ENCODE measurements at regions not wholly inside any gene's neighbourhood (a gene's known extent, or its start where the extent isn't known, plus 50 kb on each side); places are given as distances from the start of the nearest gene placed in this dataset.

DNA sequence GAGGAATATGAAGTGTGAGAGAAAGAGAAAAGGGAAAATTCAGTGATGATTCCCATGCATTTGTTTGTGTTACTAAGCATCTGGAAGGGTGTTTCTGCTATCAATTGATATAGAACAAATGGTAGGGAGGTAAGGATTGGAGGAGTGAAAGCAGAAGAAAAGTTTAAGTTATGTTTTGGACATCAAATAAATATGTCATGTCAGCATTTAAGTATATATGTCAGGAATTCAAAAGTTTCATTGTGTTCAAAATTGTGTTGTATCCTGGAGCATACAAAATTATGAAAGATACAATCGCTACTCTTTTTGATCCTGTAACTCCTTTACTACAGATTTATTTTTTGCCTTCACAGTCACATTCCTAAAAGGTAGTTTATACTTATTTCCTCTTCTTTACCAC lies 885.8 kb downstream of the KCNA4 start:
- no peak for DNase-seq (ENCODE audit: low spot score)
- no peak overlapping the region for H3K4me3 Mint-ChIP-seq (ENCODE audit: unreplicated experiment)
- H3K9me3 Mint-ChIP-seq (ENCODE audit: unreplicated experiment) = no peaks in the 10 kb centered on the region
- peaks cover 2% of the 10 kb centered on the region for H3K4me1 Mint-ChIP-seq (ENCODE audit: unreplicated experiment)
- H3K36me3 Mint-ChIP-seq (ENCODE audit: low read depth, unreplicated experiment) = no peaks in the 10 kb centered on the region
- no peak overlapping the region for H3K27ac Mint-ChIP-seq (ENCODE audit: unreplicated experiment)
- TF ChIP-seq, protein P1, sequence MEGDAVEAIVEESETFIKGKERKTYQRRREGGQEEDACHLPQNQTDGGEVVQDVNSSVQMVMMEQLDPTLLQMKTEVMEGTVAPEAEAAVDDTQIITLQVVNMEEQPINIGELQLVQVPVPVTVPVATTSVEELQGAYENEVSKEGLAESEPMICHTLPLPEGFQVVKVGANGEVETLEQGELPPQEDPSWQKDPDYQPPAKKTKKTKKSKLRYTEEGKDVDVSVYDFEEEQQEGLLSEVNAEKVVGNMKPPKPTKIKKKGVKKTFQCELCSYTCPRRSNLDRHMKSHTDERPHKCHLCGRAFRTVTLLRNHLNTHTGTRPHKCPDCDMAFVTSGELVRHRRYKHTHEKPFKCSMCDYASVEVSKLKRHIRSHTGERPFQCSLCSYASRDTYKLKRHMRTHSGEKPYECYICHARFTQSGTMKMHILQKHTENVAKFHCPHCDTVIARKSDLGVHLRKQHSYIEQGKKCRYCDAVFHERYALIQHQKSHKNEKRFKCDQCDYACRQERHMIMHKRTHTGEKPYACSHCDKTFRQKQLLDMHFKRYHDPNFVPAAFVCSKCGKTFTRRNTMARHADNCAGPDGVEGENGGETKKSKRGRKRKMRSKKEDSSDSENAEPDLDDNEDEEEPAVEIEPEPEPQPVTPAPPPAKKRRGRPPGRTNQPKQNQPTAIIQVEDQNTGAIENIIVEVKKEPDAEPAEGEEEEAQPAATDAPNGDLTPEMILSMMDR (IDR thresholded peaks at IDR 0.05; ENCODE audit: unreplicated experiment) = no peak
- no peaks in the 10 kb centered on the region for H3K27me3 Mint-ChIP-seq (ENCODE audit: unreplicated experiment)

DNA sequence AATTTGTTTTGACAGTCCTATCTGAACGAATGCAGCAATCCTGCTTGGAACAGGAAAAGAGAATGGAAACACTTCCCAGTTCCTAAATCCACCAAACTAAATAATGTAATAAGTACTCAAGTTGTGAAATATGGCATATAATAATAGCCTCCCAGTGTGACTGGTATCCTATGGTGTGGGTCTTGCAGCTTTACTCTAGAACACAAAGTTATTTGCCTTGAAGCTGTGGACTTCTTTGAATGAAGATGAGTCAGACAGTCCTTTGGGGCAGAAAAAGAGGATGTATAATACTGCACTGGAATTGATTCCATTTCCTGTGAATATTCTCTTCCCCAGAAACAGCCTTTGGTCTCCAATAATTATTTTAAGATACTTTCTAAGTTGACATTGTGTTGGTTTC lies 887.0 kb downstream of the KCNA4 start:
- H3K36me3 Mint-ChIP-seq (ENCODE audit: low read depth, unreplicated experiment) = no peaks in the 10 kb centered on the region
- no peak overlapping the region for H3K27ac Mint-ChIP-seq (ENCODE audit: unreplicated experiment)
- H3K9me3 Mint-ChIP-seq (ENCODE audit: unreplicated experiment) = no peaks in the 10 kb centered on the region
- TF ChIP-seq, protein P1 (IDR thresholded peaks at IDR 0.05; ENCODE audit: unreplicated experiment) = no peak
- no peaks in the 10 kb centered on the region for H3K27me3 Mint-ChIP-seq (ENCODE audit: unreplicated experiment)
- no peak for DNase-seq (ENCODE audit: low spot score)
- peaks cover 2% of the 10 kb centered on the region for H3K4me1 Mint-ChIP-seq (ENCODE audit: unreplicated experiment)
- H3K4me3 Mint-ChIP-seq (ENCODE audit: unreplicated experiment) = no peak overlapping the region

DNA sequence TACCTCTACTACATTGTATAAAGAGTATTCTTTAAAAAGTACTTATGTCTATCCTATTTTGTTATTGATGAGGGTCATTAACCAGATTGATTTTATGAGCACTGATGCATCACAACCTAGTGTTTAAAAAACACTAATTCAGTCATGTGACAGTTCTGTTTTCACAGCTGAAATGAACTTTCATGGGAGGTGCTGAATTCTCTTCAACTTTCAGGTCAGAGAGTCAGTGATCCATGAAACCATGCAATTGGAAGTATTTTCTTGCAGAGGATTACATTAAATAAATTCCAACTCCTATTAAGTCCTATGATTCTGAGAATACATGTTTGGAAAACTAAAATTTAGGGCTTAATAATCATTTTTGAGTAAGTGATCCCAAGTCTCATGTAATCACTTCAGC lies 889.4 kb downstream of the KCNA4 start:
- H3K27me3 Mint-ChIP-seq (ENCODE audit: unreplicated experiment) = no peaks in the 10 kb centered on the region
- TF ChIP-seq, protein P1 (IDR thresholded peaks at IDR 0.05; ENCODE audit: unreplicated experiment) = no peak
- H3K36me3 Mint-ChIP-seq (ENCODE audit: low read depth, unreplicated experiment) = no peaks in the 10 kb centered on the region
- no peak overlapping the region for H3K27ac Mint-ChIP-seq (ENCODE audit: unreplicated experiment)
- H3K9me3 Mint-ChIP-seq (ENCODE audit: unreplicated experiment) = no peaks in the 10 kb centered on the region
- DNase-seq (ENCODE audit: low spot score) = no peak
- peaks cover 2% of the 10 kb centered on the region for H3K4me1 Mint-ChIP-seq (ENCODE audit: unreplicated experiment)
- no peak overlapping the region for H3K4me3 Mint-ChIP-seq (ENCODE audit: unreplicated experiment)

DNA sequence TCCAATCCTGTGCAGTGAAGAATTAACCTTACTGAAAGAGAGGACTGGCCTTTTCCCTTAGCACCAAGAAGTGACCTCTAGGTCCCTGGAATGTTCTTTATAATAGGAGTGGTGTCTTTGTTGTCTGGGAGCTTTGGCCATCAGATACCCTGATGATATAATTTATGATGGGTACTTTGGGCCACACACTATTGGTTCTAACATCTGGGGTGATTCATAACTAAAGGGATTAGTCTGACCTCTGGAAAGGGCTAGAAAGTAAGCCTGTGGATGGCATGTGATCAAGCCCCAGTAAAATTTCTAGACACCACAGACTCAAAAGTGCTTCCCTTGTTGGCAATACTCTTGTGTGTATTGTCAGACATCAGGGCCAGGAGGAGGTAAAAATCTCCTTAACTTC lies 891.2 kb downstream of the KCNA4 start:
- H3K4me1 Mint-ChIP-seq (ENCODE audit: unreplicated experiment) = no peaks in the 10 kb centered on the region
- no peaks in the 10 kb centered on the region for H3K9me3 Mint-ChIP-seq (ENCODE audit: unreplicated experiment)
- no peak for DNase-seq (ENCODE audit: low spot score)
- no peak overlapping the region for H3K4me3 Mint-ChIP-seq (ENCODE audit: unreplicated experiment)
- no peaks in the 10 kb centered on the region for H3K36me3 Mint-ChIP-seq (ENCODE audit: low read depth, unreplicated experiment)
- H3K27me3 Mint-ChIP-seq (ENCODE audit: unreplicated experiment) = no peaks in the 10 kb centered on the region
- H3K27ac Mint-ChIP-seq (ENCODE audit: unreplicated experiment) = no peak overlapping the region
- TF ChIP-seq, protein P1 (IDR thresholded peaks at IDR 0.05; ENCODE audit: unreplicated experiment) = no peak

DNA sequence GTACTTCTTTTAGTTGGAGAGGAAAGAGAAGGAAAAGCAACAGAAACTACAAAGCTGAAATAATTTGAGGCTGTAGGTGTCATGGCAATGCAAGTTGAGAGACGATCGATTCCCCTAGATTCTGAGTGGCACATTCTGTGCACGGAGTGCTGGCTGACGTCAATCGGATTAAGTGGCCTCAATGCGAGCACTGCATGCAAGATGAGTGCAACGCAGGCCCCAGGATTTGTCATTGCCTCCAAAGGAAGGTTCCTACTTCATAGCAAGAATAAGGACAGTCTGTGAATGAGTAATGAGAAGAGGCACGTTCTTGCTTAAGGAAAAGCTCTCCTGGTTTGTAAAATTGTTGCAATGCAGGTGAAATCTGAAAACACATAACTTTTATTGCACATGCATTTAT lies 892.4 kb downstream of the KCNA4 start:
- Mint-ChIP-seq H3K9me3 (ENCODE audit: unreplicated experiment) (no peaks in the 10 kb centered on the region), H3K27me3 (ENCODE audit: unreplicated experiment) (no peaks in the 10 kb centered on the region), H3K36me3 (ENCODE audit: low read depth, unreplicated experiment) (no peaks in the 10 kb centered on the region), H3K4me1 (ENCODE audit: unreplicated experiment) (peaks cover 9% of the 10 kb centered on the region), H3K27ac (ENCODE audit: unreplicated experiment) (no peak overlapping the region), H3K4me3 (ENCODE audit: unreplicated experiment) (no peak overlapping the region)
- TF ChIP-seq, protein P1 (IDR thresholded peaks at IDR 0.05; ENCODE audit: unreplicated experiment) = no peak
- no peak for DNase-seq (ENCODE audit: low spot score)

All from endothelial cell (in vitro differentiated cells).